Fibroblast of pulmonary artery (primary cell): ENCODE measurements at regions not wholly inside any gene's neighbourhood (a gene's known extent, or its start where the extent isn't known, plus 50 kb on each side); places are given as distances from the start of the nearest gene placed in this dataset.
"Not testable (repeated sequence)": the region's sequence is repeated elsewhere in the genome, so short reads cannot be mapped to it uniquely, and the experiment has no call there.

Experiments used
- DNase-seq: peaks from one replicate; pipeline ENCODE4 v3.0.0-alpha.2; 2010; ENCODE audit warnings: low read depth
- H3K4me3 ChIP-seq: replicated peaks from 2 replicates; pipeline ENCODE4 v1.5.1; 2011; ENCODE audit warnings: low read depth, mild to moderate bottlenecking, control low read depth, low read length, moderate library complexity
- CTCF ChIP-seq: IDR thresholded peaks from 2 replicates; pipeline ENCODE4 v1.5.1; 2011; ENCODE audit warnings: mild to moderate bottlenecking, control low read depth, low read length, inconsistent platforms; ENCODE audit errors: missing control alignments

- DNase-seq = no peak
- no peak overlapping the region for H3K4me3 ChIP-seq
- TF ChIP-seq CTCF = no peak
Observed at GRCh38 chr10:118812393-118812740, 57.6 kb upstream of the CACUL1 start.

GRCh38 chr10:118813001-118813400 is 58.2 kb upstream of the CACUL1 start:
- H3K4me3 ChIP-seq, DNase-seq: not testable (repeated sequence)

GRCh38 chr10:118816471-118817168 is 61.9 kb upstream of the CACUL1 start:
- no peak for DNase-seq
- no peak for TF ChIP-seq CTCF
- H3K4me3 ChIP-seq = no peak overlapping the region

DNA sequence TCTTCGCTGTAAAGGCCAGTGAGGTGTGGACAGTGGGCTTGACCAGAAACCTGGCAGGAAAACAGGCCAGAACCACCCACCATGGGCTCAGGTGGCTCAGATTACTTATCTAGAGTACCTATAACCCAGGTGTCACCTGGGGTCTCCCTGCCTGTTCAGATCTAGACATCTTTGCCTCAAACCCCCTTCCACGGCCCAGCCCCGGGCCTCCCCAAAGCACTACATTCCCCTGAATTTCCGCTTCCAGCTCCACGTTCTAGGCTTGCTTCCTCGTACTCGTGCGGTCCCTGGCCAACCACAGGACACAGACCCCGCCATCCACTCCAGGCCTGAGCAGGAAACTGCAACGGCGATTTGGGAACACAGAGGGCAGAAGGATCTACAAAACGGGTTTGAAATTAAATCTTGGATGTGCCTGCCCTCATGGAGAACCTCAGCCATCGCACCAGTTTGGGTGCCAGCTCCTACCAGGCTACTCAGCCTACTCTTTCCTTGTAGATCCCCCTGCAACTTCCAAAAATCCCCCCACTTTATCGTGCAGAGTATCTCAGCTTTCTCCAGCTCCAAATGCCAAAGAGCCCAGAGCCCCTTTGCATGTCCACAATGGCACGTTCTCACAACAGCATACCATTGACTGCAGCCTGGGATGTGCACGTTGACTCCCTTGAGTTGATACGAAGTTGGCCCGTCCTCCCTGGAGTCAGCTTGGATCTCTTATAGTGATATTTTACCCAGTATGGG is 62.7 kb upstream of the CACUL1 start:
- H3K4me3 ChIP-seq = no peak overlapping the region
- TF ChIP-seq CTCF = no peak

DNA sequence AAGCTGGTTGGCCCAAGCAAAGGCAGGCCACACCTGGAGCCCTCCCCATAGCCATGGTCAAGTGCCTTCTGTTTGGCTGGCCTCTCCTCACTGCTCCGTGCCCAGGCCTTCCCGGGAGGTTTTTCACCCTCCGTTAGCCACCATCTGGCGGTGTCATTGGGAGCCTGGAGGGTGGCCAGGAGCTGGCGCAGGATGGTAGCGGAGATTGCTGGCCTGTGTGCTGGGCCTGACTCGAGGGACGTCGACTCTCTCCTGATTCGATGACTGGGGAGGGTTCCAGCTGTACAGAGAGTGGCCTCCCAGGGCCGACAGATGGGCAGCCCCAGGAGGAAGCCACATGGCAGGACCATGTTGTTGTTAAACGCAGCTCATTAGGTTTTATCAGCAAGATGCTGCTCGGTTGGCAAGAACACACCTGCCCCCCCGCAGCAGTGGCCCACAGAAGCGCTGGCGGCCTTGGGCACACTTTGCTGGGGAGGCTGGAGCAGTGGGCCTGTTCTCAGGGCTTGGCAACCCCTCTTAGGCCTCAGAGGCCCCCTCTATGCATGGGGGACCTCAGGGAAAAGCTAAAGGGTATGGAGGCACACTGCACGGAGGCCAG is 64.0 kb upstream of the CACUL1 start:
- no peak for TF ChIP-seq CTCF
- DNase-seq = no peak
- H3K4me3 ChIP-seq = no peak overlapping the region

More for the DNA sequence above, 62.7 kb upstream of the CACUL1 start:
- no peak for DNase-seq

DNA sequence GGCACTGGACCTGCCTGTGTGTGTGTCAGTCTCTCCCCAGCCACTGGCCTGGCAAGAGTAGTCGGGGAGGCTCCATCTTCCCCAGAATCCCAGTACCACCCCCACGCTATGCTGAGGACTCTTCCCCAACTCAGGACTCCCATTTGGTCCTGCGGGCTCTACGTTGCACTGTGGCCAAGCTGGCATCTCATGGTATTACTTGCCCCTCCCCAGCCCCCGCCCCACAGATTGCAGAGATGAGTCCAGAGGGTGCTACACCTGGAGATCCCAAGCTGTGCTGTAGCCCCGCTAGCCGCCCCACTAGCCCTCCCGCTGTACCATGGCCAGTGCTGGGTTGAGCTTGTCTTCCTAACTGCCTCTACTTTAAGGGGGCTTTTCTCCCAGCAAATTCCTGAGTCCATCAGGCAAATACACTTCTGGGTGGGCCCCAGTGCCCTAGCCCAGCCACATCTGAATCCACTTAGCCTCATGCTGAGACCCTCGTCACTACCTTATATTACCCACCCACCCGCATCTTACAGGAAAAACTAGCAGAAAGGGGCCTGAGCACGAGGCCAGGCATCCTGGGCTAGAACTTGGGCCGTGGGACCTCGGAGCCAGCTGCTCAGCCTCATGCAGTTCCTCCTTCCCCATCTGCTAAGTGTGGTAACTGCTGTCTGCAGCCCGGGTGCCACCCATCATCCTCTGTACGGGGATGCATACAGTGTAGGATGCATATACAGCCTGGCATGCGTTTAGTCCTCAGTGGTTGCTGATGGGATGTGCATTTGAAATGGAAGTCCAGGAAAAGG is 65.8 kb upstream of the CACUL1 start:
- H3K4me3 ChIP-seq = no peak overlapping the region
- DNase-seq = no peak
- TF ChIP-seq CTCF = no peak

DNA sequence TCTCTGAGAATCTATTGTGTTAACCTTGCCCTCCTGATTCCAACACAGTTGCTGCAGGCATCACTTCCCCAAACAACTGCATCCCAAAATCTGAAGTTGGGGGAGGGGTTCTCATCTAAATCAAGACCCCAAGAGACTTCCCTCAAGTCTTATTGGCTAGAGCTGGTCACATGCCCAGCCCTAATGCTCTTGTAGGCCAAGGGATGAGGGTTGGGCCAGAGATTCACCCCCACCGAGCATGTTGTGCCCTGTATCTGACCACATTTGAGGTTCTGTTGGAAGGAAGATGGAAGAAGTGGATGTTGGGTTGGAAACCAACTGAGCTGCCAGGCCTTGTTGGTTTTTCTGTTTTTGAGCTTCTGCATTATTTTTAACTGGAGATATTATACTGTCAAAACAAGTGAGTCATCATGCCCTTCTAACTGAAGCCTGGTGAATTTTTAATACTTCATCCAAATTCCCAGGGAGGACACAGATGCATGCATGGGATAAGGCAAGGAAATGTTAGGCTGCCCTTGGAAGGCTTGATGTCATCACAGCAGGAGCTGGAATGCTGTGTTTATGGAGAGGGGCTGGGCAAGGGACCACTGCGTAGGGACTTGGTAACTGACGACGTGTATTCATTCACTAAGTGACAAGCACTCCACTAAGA is 68.6 kb upstream of the CACUL1 start:
- TF ChIP-seq CTCF = no peak
- no peak for DNase-seq
- no peak overlapping the region for H3K4me3 ChIP-seq
